Liver (tissue), 8 donors: ENCODE measurements at regions not wholly inside any gene's neighbourhood (a gene's known extent, or its start where the extent isn't known, plus 50 kb on each side); places are given as distances from the start of the nearest gene placed in this dataset.

Experiments used
- DNase-seq: peaks from one replicate; pipeline ENCODE4 v3.0.0-alpha.2; 2017; ENCODE audit warnings: low spot score
- H3K27ac ChIP-seq, 2 donors: one replicate each; pipeline ENCODE4 v1.7.0; 2013; ENCODE audit warnings: inconsistent platforms in 2 of 2, low read length in 2 of 2, control low read depth in 1 of 2, low read depth in 1 of 2, mild to moderate bottlenecking in 1 of 2
- H3K27me3 ChIP-seq, 4 donors: one replicate each; pipeline versions ENCODE4 v1.6.1 to v1.7.0; 2013; ENCODE audit warnings: low read length in 3 of 4, inconsistent platforms in 1 of 4, mild to moderate bottlenecking in 1 of 4, moderate library complexity in 1 of 4; ENCODE audit not compliant: control insufficient read depth in 4 of 4, insufficient read depth in 4 of 4
- H3K36me3 ChIP-seq, 4 donors: one replicate each; pipeline versions ENCODE4 v1.6.1 to v1.7.0; 2013; ENCODE audit warnings: low read length in 3 of 4, mild to moderate bottlenecking in 3 of 4, low read depth in 1 of 4, moderate library complexity in 1 of 4; ENCODE audit not compliant: control insufficient read depth in 4 of 4, insufficient read depth in 3 of 4
- H3K4me1 ChIP-seq, 4 donors: one replicate each; pipeline versions ENCODE4 v1.6.1 to v1.7.0; 2013; ENCODE audit warnings: low read length in 3 of 4, mild to moderate bottlenecking in 3 of 4, moderate library complexity in 1 of 4; ENCODE audit not compliant: control insufficient read depth in 4 of 4, insufficient read depth in 4 of 4
- H3K4me3 ChIP-seq, 3 donors: one replicate each; pipeline versions ENCODE4 v1.6.1 to v1.7.0; 2013; ENCODE audit warnings: low read length in 3 of 3, control low read depth in 1 of 3, low read depth in 1 of 3, mild to moderate bottlenecking in 1 of 3
- H3K9ac ChIP-seq, 2 donors: one replicate each; pipeline ENCODE4 v1.7.0; 2013; ENCODE audit warnings: low read length in 2 of 2, mild to moderate bottlenecking in 2 of 2, moderate library complexity in 2 of 2, control low read depth in 1 of 2, low read depth in 1 of 2
- H3K9me3 ChIP-seq, 4 donors: one replicate each; pipeline versions ENCODE4 v1.6.1 to v1.7.0; 2013; ENCODE audit warnings: low read length in 3 of 4; ENCODE audit not compliant: control insufficient read depth in 4 of 4
- ATF3 ChIP-seq: IDR thresholded peaks from 2 replicates; pipeline ENCODE4 v1.6.1; 2016; ENCODE audit warnings: antibody characterized with exemption
- CTCF ChIP-seq: fragments of 150-350 bp; IDR thresholded peaks from 2 replicates; pipeline ENCODE4 v1.5.1; 2017; ENCODE audit warnings: improper control_type of control experiment, low read depth, low read length; ENCODE audit not compliant: missing input control
- EGR1 ChIP-seq, 2 donors: IDR thresholded peaks; 2 replicates each; pipeline ENCODE4 v1.6.1; 2016 to 2018; ENCODE audit warnings: antibody characterized with exemption in 2 of 2, low read depth in 2 of 2
- FOXA1 ChIP-seq: IDR thresholded peaks from 2 replicates; pipeline ENCODE4 v1.6.1; 2016; ENCODE audit warnings: antibody characterized with exemption
- FOXA2 ChIP-seq: IDR thresholded peaks from 2 replicates; pipeline ENCODE4 v1.6.1; 2016; ENCODE audit warnings: antibody characterized with exemption
- GABPA ChIP-seq, 2 donors: IDR thresholded peaks in 1 of 2; conservative IDR thresholded peaks in 1 of 2; 2 replicates each; pipeline ENCODE4 v1.6.1; 2016; ENCODE audit warnings: antibody characterized with exemption in 2 of 2, mild to moderate bottlenecking in 1 of 2, moderate library complexity in 1 of 2
- HNF4A ChIP-seq, 2 donors: conservative IDR thresholded peaks; 2 replicates each; pipeline ENCODE4 v1.6.1; 2016; ENCODE audit warnings: antibody characterized with exemption in 2 of 2, mild to moderate bottlenecking in 2 of 2
- HNF4G ChIP-seq: IDR thresholded peaks from 2 replicates; pipeline ENCODE4 v1.6.1; 2016; ENCODE audit warnings: antibody characterized with exemption
- JUND ChIP-seq, 2 donors: IDR thresholded peaks; 2 replicates each; pipeline ENCODE4 v1.6.1; 2016; ENCODE audit warnings: antibody characterized with exemption in 2 of 2
- MAX ChIP-seq: IDR thresholded peaks from 2 replicates; pipeline ENCODE4 v1.6.1; 2016; ENCODE audit warnings: antibody characterized with exemption
- NR2F2 ChIP-seq: IDR thresholded peaks from 2 replicates; pipeline ENCODE4 v1.6.1; 2016; ENCODE audit warnings: antibody characterized with exemption
- TAF1 ChIP-seq: conservative IDR thresholded peaks from 2 replicates; pipeline ENCODE4 v1.6.1; 2016; ENCODE audit warnings: antibody characterized with exemption, mild to moderate bottlenecking
- YY1 ChIP-seq: IDR thresholded peaks from 2 replicates; pipeline ENCODE4 v1.6.1; 2016; ENCODE audit warnings: antibody characterized with exemption, mild to moderate bottlenecking
- ZBTB33 ChIP-seq: IDR thresholded peaks from 2 replicates; pipeline ENCODE4 v1.6.1; 2016; ENCODE audit warnings: antibody characterized with exemption
- WGBS: extraction: QIAGEN DNeasy Blood & Tissue Kit; methylation state at CpG from one replicate; pipeline ENCODE4 v1.1.7; 2013; 5-methylcytosine and 5-hydroxymethylcytosine counted together
- donor health status: healthy.
- donor health status: healthy.
- donor health status: healthy.
- donor health status: healthy.
- donor health status: healthy.

GRCh38 chr4:30471861-30472260 is 248.3 kb upstream of the PCDH7 start (continued):
- TF ChIP-seq ATF3 = no peak

GRCh38 chr4:30473225-30473624 is 246.9 kb upstream of the PCDH7 start:
- H3K9ac ChIP-seq = no peak overlapping the region
- DNase-seq = no peak

GRCh38 chr4:30495251-30495650 is 224.9 kb upstream of the PCDH7 start:
- Histone ChIP-seq H3K4me3 (no peak overlapping the region), H3K9ac (no peak overlapping the region), H3K36me3 (no peaks in the 10 kb centered on the region), H3K27ac (no peak overlapping the region), H3K9me3 (no peaks in the 10 kb centered on the region), H3K27me3 (no peaks in the 10 kb centered on the region), H3K4me1 (no peaks in the 10 kb centered on the region)
- WGBS = 86% methylated on average over 3 of the region's 3 CpGs
- no peak for TF ChIP-seq HNF4A (conservative IDR thresholded peaks at IDR 0.05)
- TF ChIP-seq CTCF = no peak
- no peak for TF ChIP-seq FOXA1
- no peak for TF ChIP-seq EGR1 (IDR thresholded peaks at IDR 0.05; ENCODE audit: low read depth in 2 of 2)
- TF ChIP-seq YY1 = no peak
- TF ChIP-seq TAF1 = no peak
- TF ChIP-seq FOXA2 = no peak
- no peak for DNase-seq

More at GRCh38 chr4:30473225-30473624, 246.9 kb upstream of the PCDH7 start:
- H3K27me3 ChIP-seq = no peaks in the 10 kb centered on the region
- H3K27ac ChIP-seq = no peak overlapping the region
- H3K4me1 ChIP-seq = no peaks in the 10 kb centered on the region
- no peaks in the 10 kb centered on the region for H3K36me3 ChIP-seq
- H3K9me3 ChIP-seq = no peaks in the 10 kb centered on the region
- no peak for TF ChIP-seq GABPA (IDR thresholded peaks at IDR 0.05 in 1 of 2, conservative IDR thresholded peaks at IDR 0.05 in 1 of 2)
- TF ChIP-seq HNF4G = no peak
- 45% methylated on average over 2 of the region's 2 CpGs for WGBS
- no peak overlapping the region for H3K4me3 ChIP-seq

- 81% methylated on average over 3 of the region's 3 CpGs for WGBS
- TF ChIP-seq YY1 = no peak
These were observed 224.4 kb upstream of the PCDH7 start for GRCh38 chr4:30495651-30496310.

GRCh38 chr4:30511751-30512150 is 208.4 kb upstream of the PCDH7 start:
- no peak overlapping the region for H3K9ac ChIP-seq
- no peak for DNase-seq
- no peaks in the 10 kb centered on the region for H3K27me3 ChIP-seq
- H3K4me1 ChIP-seq = no peaks in the 10 kb centered on the region
- no peaks in the 10 kb centered on the region for H3K36me3 ChIP-seq
- H3K4me3 ChIP-seq = no peak overlapping the region
- no peaks in the 10 kb centered on the region for H3K9me3 ChIP-seq
- H3K27ac ChIP-seq = no peak overlapping the region
- no peak for TF ChIP-seq GABPA (IDR thresholded peaks at IDR 0.05 in 1 of 2, conservative IDR thresholded peaks at IDR 0.05 in 1 of 2)
- TF ChIP-seq ZBTB33 = no peak
- TF ChIP-seq CTCF = no peak
- TF ChIP-seq FOXA1 = no peak
- TF ChIP-seq ATF3 = no peak
- TF ChIP-seq MAX = no peak
- TF ChIP-seq JUND (IDR thresholded peaks at IDR 0.05) = no peak
- no peak for TF ChIP-seq NR2F2
- no peak for TF ChIP-seq HNF4G

More at GRCh38 chr4:30495651-30496310, 224.4 kb upstream of the PCDH7 start:
- DNase-seq = no peak
- no peaks in the 10 kb centered on the region for H3K36me3 ChIP-seq
- no peaks in the 10 kb centered on the region for H3K9me3 ChIP-seq
- no peak overlapping the region for H3K4me3 ChIP-seq
- H3K9ac ChIP-seq = no peak overlapping the region
- H3K27ac ChIP-seq = no peak overlapping the region
- no peaks in the 10 kb centered on the region for H3K4me1 ChIP-seq
- no peaks in the 10 kb centered on the region for H3K27me3 ChIP-seq
